IPS DF 19.7 (cell line): ENCODE measurements at regions not wholly inside any gene's neighbourhood (a gene's known extent, or its start where the extent isn't known, plus 50 kb on each side); places are given as distances from the start of the nearest gene placed in this dataset.
A peak's percentile ranks its signal among the peaks of the same experiment; 100 is the strongest.

Experiments
- DNase-seq: peaks from one replicate; pipeline ENCODE4 v3.0.0-alpha.2; 2013; ENCODE audit warnings: low read depth, low spot score

- DNase-seq: peak; percentile 78
These were observed 218.2 kb downstream of the JRKL start for GRCh38 chr11:96607864-96608558.

DNA sequence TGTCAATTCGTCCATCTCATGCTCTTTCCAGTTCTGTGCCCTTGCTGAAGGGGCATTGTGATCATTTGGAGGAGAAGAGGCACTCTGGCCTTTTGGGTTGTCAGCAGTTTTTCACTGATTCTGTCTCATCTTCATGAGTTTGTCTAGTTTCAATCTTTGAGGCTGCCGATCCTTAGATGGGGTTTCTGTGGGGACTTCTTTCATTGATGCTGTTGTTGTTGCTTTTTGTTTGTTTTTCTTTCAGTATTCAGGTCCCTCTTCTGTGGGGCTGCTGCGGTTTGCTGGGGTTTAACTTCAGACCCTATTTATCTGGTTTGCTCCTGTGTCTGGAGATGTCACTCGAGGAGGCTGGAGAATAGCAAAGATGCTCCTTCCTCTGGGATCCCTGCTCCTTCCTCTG, 224.3 kb downstream of the JRKL start:
- no peak for DNase-seq

DNA sequence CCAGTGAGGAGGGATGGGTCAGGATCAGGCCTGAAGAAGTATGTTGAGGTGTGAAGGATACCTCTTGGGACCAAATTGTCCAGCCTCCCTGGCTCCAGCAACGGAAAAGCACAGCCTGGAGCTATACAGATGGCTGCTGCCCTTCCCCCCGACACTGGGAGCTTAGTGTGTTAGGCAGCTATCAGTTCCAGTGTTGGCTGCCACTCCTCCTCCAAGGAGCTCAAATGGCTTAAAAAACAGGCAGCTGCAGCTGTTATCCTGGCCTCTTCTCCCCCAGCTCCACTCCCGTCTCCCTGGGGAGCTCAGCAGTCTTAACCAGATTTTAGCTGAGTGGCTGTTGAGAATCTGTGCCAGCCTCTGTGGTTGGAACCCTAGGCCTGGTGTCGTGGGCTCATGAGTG, 225.0 kb downstream of the JRKL start:
- DNase-seq: no peak

GRCh38 chr11:96620464-96621044, 230.7 kb downstream of the JRKL start:
- DNase-seq: no peak

DNA sequence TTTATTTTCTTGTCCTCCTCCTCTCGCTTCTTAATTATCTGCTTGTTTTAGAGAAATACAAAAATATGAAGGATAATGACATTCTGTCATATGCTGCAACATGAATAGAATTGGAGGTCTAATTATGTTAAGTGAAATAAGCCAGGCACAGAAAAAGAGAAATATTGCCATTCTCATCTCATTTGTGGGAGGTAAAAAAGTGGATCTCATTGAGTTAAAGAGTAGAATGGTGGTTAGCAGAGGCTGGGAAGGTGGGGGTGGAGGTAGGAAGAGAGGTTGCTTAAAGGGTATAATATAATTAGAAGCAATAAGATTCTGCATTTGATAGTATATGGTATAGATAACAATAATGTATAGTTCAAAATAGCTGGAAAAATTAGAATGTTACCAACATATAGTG, 231.3 kb downstream of the JRKL start:
- DNase-seq: no peak

- DNase-seq: no peak
These were observed 232.3 kb downstream of the JRKL start for GRCh38 chr11:96622026-96622634.

- DNase-seq: no peak
These were observed 234.3 kb downstream of the JRKL start for GRCh38 chr11:96624126-96624525.

- DNase-seq: no peak
These were observed 237.6 kb downstream of the JRKL start for GRCh38 chr11:96627376-96627775.

GRCh38 chr11:96635655-96636054, 245.8 kb downstream of the JRKL start:
- no peak for DNase-seq

DNA sequence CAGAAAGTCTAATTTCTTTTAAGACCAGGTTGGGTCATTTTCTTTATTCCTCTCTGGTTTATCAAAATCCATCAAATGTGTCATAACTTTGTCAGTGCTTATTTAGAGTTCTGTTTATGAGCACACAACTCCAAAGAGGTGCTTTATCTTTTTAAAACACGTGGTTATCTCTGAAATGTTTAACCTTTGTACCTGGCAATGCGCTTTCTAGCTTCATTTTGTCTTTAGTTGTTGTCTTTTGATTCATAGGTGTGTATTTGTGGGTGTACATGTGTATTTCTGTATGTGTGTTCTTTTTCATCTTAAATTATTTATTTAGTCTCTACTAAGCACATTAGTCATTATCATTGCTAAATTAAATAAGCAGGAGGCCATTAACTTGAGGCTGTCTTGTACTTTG, 251.4 kb downstream of the JRKL start:
- no peak for DNase-seq

GRCh38 chr11:96642583-96642982, 252.8 kb downstream of the JRKL start:
- DNase-seq: no peak

DNA sequence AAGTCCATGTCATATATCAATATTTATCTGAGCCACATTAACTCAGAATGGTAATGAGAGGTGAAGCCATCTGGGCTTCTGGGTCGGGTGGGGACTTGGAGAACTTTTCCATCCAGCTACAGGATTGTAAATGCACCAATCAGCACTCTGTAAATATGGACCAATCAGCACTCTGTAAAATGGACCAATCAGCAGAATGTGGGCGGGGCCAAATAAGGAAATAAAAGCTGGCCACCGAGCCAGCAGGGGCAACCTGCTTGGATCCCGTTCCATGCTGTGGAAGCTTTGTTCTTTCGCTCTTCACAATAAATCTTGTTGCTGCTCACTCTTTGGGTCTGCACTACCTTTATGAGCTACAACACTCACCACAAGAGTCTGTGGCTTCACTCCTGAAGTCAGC, 253.4 kb downstream of the JRKL start:
- no peak for DNase-seq

- no peak for DNase-seq
These were observed 257.8 kb downstream of the JRKL start for GRCh38 chr11:96647621-96648020.

DNA sequence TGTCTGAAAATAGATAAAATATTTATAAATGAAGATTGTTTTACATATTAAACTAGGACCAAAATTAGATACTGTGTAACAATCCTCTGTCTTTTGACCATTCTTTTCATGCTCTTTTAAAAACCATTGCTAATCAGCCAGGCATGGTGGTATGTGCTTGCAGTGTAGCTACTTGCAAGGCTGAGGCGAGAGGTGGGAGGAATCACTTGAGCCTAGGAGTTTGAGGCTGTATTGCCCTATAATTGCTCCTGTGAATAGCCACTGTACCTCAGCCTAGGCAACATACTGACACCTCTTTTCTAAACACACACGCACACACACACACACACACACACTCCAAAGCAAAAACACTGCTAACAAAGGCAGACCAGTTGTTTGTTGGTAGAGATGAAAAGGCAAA, 259.2 kb downstream of the JRKL start:
- DNase-seq: no peak

- DNase-seq: no peak
These were observed 262.7 kb downstream of the JRKL start for GRCh38 chr11:96652516-96652915.

DNA sequence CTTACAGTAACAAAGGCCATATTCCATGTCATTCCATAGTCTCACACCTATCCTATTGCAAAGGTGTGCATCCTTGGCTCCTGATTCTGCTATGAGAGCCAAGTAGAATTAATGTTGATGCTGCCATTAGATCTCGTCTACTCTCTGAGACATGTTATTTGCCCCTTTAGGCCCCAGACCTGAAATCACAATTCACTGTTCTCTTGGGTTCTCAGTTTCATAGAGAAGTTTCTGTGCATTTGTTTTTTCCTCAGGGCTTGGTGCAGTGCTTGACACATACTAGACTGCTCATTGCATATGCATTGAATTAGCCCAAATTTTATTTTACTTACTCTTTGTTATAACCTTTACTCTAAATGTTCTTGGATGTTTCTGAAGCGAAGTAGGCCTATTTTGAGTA, 265.7 kb downstream of the JRKL start:
- no peak for DNase-seq

- DNase-seq: no peak
These were observed 268.6 kb downstream of the JRKL start for GRCh38 chr11:96658436-96658835.

GRCh38 chr11:96664110-96664509, 274.3 kb downstream of the JRKL start:
- no peak for DNase-seq

DNA sequence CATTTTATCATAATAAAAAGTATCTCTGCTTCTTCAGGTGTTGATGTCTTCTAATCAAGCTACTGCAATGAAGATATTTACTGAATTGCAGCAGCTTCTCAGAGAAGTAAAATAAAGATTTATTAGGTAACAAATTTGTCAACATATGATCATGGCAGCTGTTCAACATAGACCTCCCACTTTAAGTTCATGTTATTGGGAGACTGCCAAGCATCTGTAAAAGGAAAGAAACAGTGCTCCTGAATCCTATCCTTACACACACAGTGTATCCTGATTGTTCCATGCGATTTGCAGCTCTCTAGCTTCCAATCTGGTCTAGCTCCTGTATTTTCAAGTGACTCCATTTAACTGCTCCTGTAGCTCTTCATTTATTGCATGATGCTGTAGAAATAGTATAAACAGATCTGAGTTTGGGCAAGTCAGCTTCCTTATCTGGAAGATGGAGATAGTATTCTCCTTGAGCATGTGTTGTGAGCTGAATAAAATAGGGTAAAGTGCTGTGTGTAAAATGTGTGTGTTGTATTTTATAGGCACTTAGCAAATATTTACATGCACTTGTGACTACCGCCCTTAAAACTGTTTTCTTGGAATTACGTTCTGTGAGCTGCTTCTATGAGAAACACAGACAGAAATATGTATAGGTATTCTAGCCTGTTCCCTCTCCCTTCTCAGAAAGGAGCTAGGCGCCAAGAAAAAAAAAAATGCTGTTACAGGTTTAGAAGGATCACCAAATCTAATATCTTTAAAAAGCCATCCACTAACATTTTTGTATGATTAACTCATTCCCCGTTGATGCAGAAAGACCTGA, 290.6 kb downstream of the JRKL start:
- no peak for DNase-seq

GRCh38 chr11:96681019-96681716, 291.4 kb downstream of the JRKL start:
- no peak for DNase-seq

DNA sequence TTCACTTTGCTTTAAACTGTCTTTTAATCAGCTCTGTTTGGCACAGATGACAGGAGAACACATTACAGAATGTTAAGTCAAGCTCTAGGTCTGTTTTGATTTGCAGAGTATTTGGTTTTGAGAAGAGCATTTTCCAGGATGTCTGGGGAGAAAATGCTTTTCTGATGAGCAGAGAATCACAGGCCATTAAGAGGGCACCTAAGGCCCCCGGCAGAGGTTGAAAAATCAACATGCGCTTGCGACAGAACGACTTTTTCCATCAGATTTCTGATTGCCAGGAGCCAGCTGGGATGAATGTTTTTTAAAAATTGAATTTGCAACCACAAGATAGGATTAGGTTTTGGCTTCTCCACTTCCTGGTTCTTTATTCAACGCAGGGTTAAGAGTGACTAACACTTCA, 304.5 kb downstream of the JRKL start:
- DNase-seq: no peak

- peak; percentile 42 for DNase-seq
These were observed 306.9 kb downstream of the JRKL start for GRCh38 chr11:96696731-96697130.
